SH-SY5Y (cell line): ENCODE measurements at regions not wholly inside any gene's neighbourhood (a gene's known extent, or its start where the extent isn't known, plus 50 kb on each side); places are given as distances from the start of the nearest gene placed in this dataset.

ENCODE experiments used
- GATA2 ChIP-seq: IDR thresholded peaks from 2 replicates; pipeline ENCODE4 v1.6.1; 2011; ENCODE audit warnings: mild to moderate bottlenecking, low read depth, low read length
- GATA3 ChIP-seq: IDR thresholded peaks from 2 replicates; pipeline ENCODE4 v1.6.1; 2011; ENCODE audit warnings: low read depth, mild to moderate bottlenecking, low read length, moderate library complexity

DNA sequence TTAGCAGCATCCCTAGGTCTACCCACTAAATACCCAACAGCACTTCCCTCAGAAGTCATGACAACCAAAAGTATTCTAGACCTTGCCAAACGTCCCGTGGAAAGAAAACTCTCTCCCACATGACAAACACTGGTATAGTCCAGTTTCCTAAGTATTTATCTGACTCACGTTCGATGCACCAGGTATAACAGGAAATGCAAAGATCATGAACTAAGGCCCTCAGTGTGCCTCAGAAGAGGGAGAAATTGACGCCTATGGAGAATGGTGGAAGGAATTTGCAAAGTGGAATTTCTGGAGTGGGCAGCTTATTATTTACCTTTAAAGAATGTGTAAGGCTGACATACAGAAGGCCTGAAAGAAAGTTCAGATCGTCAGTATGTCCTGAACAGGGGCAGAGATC lies 523.6 kb upstream of the DAB1 start:
- no peak for TF ChIP-seq GATA2
- TF ChIP-seq GATA3: no peak
